H9 (cell line): ENCODE measurements at regions not wholly inside any gene's neighbourhood (a gene's known extent, or its start where the extent isn't known, plus 50 kb on each side); places are given as distances from the start of the nearest gene placed in this dataset.
"Not testable (repeated sequence)": the region's sequence is repeated elsewhere in the genome, so short reads cannot be mapped to it uniquely, and the experiment has no call there.

Experiments used
- DNase-seq: peaks from one replicate; pipeline ENCODE4 v3.0.0-alpha.2; 2017
- H2AFZ ChIP-seq: one replicate; pipeline ENCODE4 v1.6.1; 2013; ENCODE audit warnings: mild to moderate bottlenecking, low read length, control low read depth, moderate library complexity
- H2AK5ac ChIP-seq: 2 replicates; pipeline ENCODE4 v1.6.1; 2013; ENCODE audit warnings: low read length, control low read depth, mixed read lengths; ENCODE audit not compliant: insufficient read length
- H2BK120ac ChIP-seq: one replicate; pipeline ENCODE4 v1.6.1; 2013; ENCODE audit warnings: low read depth, mild to moderate bottlenecking, low read length, control low read depth, inconsistent platforms; ENCODE audit not compliant: poor library complexity, severe bottlenecking
- H2BK12ac ChIP-seq: 2 replicates; pipeline ENCODE4 v1.6.1; 2013; ENCODE audit warnings: low read length, control low read depth, mixed read lengths, low read depth; ENCODE audit not compliant: insufficient read length
- H2BK15ac ChIP-seq: 2 replicates; pipeline ENCODE4 v1.6.1; 2013; ENCODE audit warnings: low read depth, low read length, control low read depth
- H2BK20ac ChIP-seq: one replicate; pipeline ENCODE4 v1.6.1; 2013; ENCODE audit warnings: low read depth, mild to moderate bottlenecking, low read length, control low read depth, inconsistent platforms; ENCODE audit not compliant: poor library complexity, severe bottlenecking
- H2BK5ac ChIP-seq: 2 replicates; pipeline ENCODE4 v1.6.1; 2013; ENCODE audit warnings: low read length, control low read depth, mixed read lengths; ENCODE audit not compliant: insufficient read length
- H3K14ac ChIP-seq: 2 replicates; pipeline ENCODE4 v1.6.1; 2013; ENCODE audit warnings: low read length, control low read depth; ENCODE audit not compliant: insufficient read depth
- H3K18ac ChIP-seq: 2 replicates; pipeline ENCODE4 v1.6.1; 2013; ENCODE audit warnings: low read depth, mild to moderate bottlenecking, mixed read lengths, low read length, control low read depth; ENCODE audit not compliant: insufficient read length
- H3K23ac ChIP-seq: 2 replicates; pipeline ENCODE4 v1.6.1; 2013; ENCODE audit warnings: low read length, control low read depth, mixed read lengths, low read depth; ENCODE audit not compliant: insufficient read length
- H3K23me2 ChIP-seq: 2 replicates; pipeline ENCODE4 v1.6.1; 2013; ENCODE audit warnings: low read depth, mild to moderate bottlenecking, mixed read lengths, low read length, control low read depth; ENCODE audit not compliant: insufficient read length, poor library complexity, severe bottlenecking
- H3K27ac ChIP-seq: 2 replicates; pipeline ENCODE4 v1.5.1; 2013; ENCODE audit warnings: low read length, control low read depth, mixed read lengths, low read depth; ENCODE audit not compliant: insufficient read length
- H3K27me3 ChIP-seq: 2 replicates; pipeline ENCODE4 v1.6.1; 2013; ENCODE audit warnings: low read length, control low read depth, inconsistent platforms; ENCODE audit not compliant: insufficient read depth
- H3K4ac ChIP-seq: 2 replicates; pipeline ENCODE4 v1.6.1; 2013; ENCODE audit warnings: low read depth, mild to moderate bottlenecking, control low read depth, inconsistent platforms, low read length, moderate library complexity
- H3K4me1 ChIP-seq: 2 replicates; pipeline ENCODE4 v1.6.1; 2013; ENCODE audit warnings: low read length, control low read depth, inconsistent platforms; ENCODE audit not compliant: insufficient read depth
- H3K4me2 ChIP-seq: 2 replicates; pipeline ENCODE4 v1.6.1; 2013; ENCODE audit warnings: low read length, control low read depth, mixed read lengths; ENCODE audit not compliant: insufficient read length, insufficient read depth
- H3K56ac ChIP-seq: 2 replicates; pipeline ENCODE4 v1.6.1; 2013; ENCODE audit warnings: low read depth, mild to moderate bottlenecking, mixed read lengths, low read length, control low read depth; ENCODE audit not compliant: insufficient read length
- H3K79me1 ChIP-seq: 2 replicates; pipeline ENCODE4 v1.6.1; 2013; ENCODE audit warnings: low read depth, mild to moderate bottlenecking, moderate library complexity, low read length, control low read depth, inconsistent platforms; ENCODE audit not compliant: insufficient read depth, poor library complexity, severe bottlenecking
- H3K79me2 ChIP-seq: 2 replicates; pipeline ENCODE4 v1.6.1; 2013; ENCODE audit warnings: low read length, control low read depth, inconsistent platforms; ENCODE audit not compliant: insufficient read depth
- H3K9ac ChIP-seq: 2 replicates; pipeline ENCODE4 v1.6.1; 2013; ENCODE audit warnings: low read length, control low read depth, mixed read lengths; ENCODE audit not compliant: insufficient read length; ENCODE audit errors: extremely low read depth
- H3K9me3 ChIP-seq: one replicate; pipeline ENCODE4 v1.6.1; 2013; ENCODE audit warnings: low read depth, low read length, inconsistent platforms; ENCODE audit not compliant: control insufficient read depth
- H3T11ph ChIP-seq: one replicate; pipeline ENCODE4 v1.6.1; 2013; ENCODE audit warnings: mild to moderate bottlenecking, low read length, control low read depth, inconsistent platforms
- H4K20me1 ChIP-seq: one replicate; pipeline ENCODE4 v1.6.1; 2013; ENCODE audit not compliant: control insufficient read depth, insufficient read length, insufficient read depth
- H4K5ac ChIP-seq: 2 replicates; pipeline ENCODE4 v1.6.1; 2013; ENCODE audit warnings: low read depth, mild to moderate bottlenecking, mixed read lengths, low read length, control low read depth; ENCODE audit not compliant: insufficient read length
- H4K8ac ChIP-seq: replicated peaks from 2 replicates; pipeline ENCODE4 v1.6.1; 2013; ENCODE audit warnings: low read length, control low read depth, mixed read lengths, low read depth; ENCODE audit not compliant: insufficient read length
- H4K91ac ChIP-seq: 2 replicates; pipeline ENCODE4 v1.6.1; 2013; ENCODE audit warnings: low read depth, mild to moderate bottlenecking, moderate library complexity, mixed read lengths, low read length, control low read depth; ENCODE audit not compliant: insufficient read length
- H3K27ac Mint-ChIP-seq, 3 experiments: 2 replicates in 2 of 3; 3 replicates in 1 of 3; pipeline ENCODE4 v1.8.0; 2020 to 2021; ENCODE audit warnings: mixed read lengths in 3 of 3, mild to moderate bottlenecking in 1 of 3, moderate library complexity in 1 of 3
- H3K27me3 Mint-ChIP-seq: 2 replicates; pipeline ENCODE4 v1.8.0; 2021; ENCODE audit warnings: low read depth, mild to moderate bottlenecking, moderate library complexity, mixed read lengths
- H3K36me3 Mint-ChIP-seq, 3 experiments: 2 replicates in 2 of 3; 3 replicates in 1 of 3; pipeline ENCODE4 v1.8.0; 2020 to 2021; ENCODE audit warnings: low read depth in 3 of 3, mixed read lengths in 3 of 3; ENCODE audit not compliant: insufficient read depth in 1 of 3
- H3K4me1 Mint-ChIP-seq, 2 experiments: 2 replicates each; pipeline ENCODE4 v1.8.0; 2020; ENCODE audit warnings: mixed read lengths in 2 of 2
- H3K4me3 Mint-ChIP-seq, 2 experiments: 2 replicates in 1 of 2; 3 replicates in 1 of 2; pipeline ENCODE4 v1.8.0; 2020 to 2021; ENCODE audit warnings: mild to moderate bottlenecking in 2 of 2, mixed read lengths in 2 of 2, moderate library complexity in 1 of 2
- H3K9me3 Mint-ChIP-seq, 2 experiments: 2 replicates in 1 of 2; 3 replicates in 1 of 2; pipeline ENCODE4 v1.8.0; 2020; ENCODE audit warnings: mild to moderate bottlenecking in 2 of 2, mixed read lengths in 2 of 2, moderate library complexity in 1 of 2
- WGBS: extraction: QIAGEN DNeasy Blood & Tissue Kit; methylation state at CpG from one replicate; pipeline ENCODE4 v1.1.7; 2013; ENCODE audit warnings: missing lambda C conversion rate, low lambda C conversion rate, mixed read lengths; ENCODE audit not compliant: insufficient read length; ENCODE audit errors: extremely low coverage; 5-methylcytosine and 5-hydroxymethylcytosine counted together
- TF ChIP-seq, protein P1 (sequence below): fragments of 200-600 bp; sonication (generic); conservative IDR thresholded peaks from 3 replicates; pipeline ENCODE4 v1.8.0; 2021; ENCODE audit warnings: antibody characterized with exemption, mild to moderate bottlenecking

- no peak overlapping the region for H3K4me2 ChIP-seq
- H3K9ac ChIP-seq = no peak overlapping the region
- no peaks in the 10 kb centered on the region for H4K20me1 ChIP-seq
- no peaks in the 10 kb centered on the region for H3K79me1 ChIP-seq
- no peak overlapping the region for H3K56ac ChIP-seq
- H3K79me2 ChIP-seq = no peaks in the 10 kb centered on the region
- no peak overlapping the region for H3K14ac ChIP-seq
- TF ChIP-seq, protein P1, sequence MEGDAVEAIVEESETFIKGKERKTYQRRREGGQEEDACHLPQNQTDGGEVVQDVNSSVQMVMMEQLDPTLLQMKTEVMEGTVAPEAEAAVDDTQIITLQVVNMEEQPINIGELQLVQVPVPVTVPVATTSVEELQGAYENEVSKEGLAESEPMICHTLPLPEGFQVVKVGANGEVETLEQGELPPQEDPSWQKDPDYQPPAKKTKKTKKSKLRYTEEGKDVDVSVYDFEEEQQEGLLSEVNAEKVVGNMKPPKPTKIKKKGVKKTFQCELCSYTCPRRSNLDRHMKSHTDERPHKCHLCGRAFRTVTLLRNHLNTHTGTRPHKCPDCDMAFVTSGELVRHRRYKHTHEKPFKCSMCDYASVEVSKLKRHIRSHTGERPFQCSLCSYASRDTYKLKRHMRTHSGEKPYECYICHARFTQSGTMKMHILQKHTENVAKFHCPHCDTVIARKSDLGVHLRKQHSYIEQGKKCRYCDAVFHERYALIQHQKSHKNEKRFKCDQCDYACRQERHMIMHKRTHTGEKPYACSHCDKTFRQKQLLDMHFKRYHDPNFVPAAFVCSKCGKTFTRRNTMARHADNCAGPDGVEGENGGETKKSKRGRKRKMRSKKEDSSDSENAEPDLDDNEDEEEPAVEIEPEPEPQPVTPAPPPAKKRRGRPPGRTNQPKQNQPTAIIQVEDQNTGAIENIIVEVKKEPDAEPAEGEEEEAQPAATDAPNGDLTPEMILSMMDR = no peak
- H4K5ac ChIP-seq = no peak overlapping the region
- H3K36me3 Mint-ChIP-seq = no peaks in the 10 kb centered on the region
- peaks cover 7 to 10% of the 10 kb centered on the region in 2 experiments; a peak in 2 of 5 replicates for H3K9me3 Mint-ChIP-seq
- H3K27me3 Mint-ChIP-seq = peaks cover 35% of the 10 kb centered on the region
- H2BK120ac ChIP-seq = no peak overlapping the region
- H2BK15ac ChIP-seq = no peak overlapping the region
- WGBS = no CpG with 5 or more reads among the region's 10 CpGs
- H3K18ac ChIP-seq = no peak overlapping the region
- H3K4ac ChIP-seq = no peak overlapping the region
- no peaks in the 10 kb centered on the region for H3K9me3 ChIP-seq
- DNase-seq = no peak
- H4K8ac ChIP-seq = no peak overlapping the region
- H3T11ph ChIP-seq = no peak overlapping the region
- no peak overlapping the region for H2AFZ ChIP-seq
- H3K4me3 Mint-ChIP-seq = no peak overlapping the region
- no peak overlapping the region for H3K27ac ChIP-seq
- H3K23me2 ChIP-seq = no peaks in the 10 kb centered on the region
- no peak overlapping the region for H3K23ac ChIP-seq
- peaks cover 17 to 18% of the 10 kb centered on the region in 2 experiments for H3K4me1 Mint-ChIP-seq
- H3K4me1 ChIP-seq = peaks cover 3% of the 10 kb centered on the region; the same call in 1 of the 2 replicates
- H2AK5ac ChIP-seq = no peak overlapping the region
- no peaks in the 10 kb centered on the region; the same call in 1 of the 2 replicates for H3K27me3 ChIP-seq
- no peak overlapping the region for H2BK20ac ChIP-seq
- no peak overlapping the region for H3K27ac Mint-ChIP-seq
- H2BK5ac ChIP-seq = no peak overlapping the region
- no peak overlapping the region for H4K91ac ChIP-seq
- H2BK12ac ChIP-seq = no peak overlapping the region
These were observed 143.4 kb upstream of the MVB12B start for GRCh38 chr9:126183266-126183665.

DNA sequence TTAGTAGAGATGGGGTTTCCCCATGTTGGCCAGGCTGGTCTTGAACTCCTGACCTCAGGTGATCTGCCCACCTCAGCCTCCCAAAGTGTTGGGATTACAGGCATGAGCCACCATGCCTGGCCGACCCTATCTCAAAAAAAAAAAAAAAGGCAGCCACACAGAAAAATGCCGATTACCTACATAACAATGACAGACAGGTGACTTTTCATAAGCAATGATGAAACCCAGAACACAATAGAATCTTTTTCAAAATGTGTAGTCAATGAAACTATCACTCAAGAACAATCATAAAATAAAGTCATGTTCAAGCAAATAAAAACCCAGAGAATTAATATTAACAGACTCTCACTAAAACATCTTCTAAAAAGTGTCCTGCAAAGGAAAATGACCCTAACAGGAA is 135.6 kb upstream of the MVB12B start:
- H3K27ac ChIP-seq, H3K4me1 Mint-ChIP-seq, H3K4ac ChIP-seq, H2BK120ac ChIP-seq, H3K23me2 ChIP-seq, H2BK5ac ChIP-seq, H4K20me1 ChIP-seq, H2BK20ac ChIP-seq, H3K79me2 ChIP-seq, H3K4me2 ChIP-seq, H2AFZ ChIP-seq, H2AK5ac ChIP-seq, H3K79me1 ChIP-seq, H3T11ph ChIP-seq, H3K27ac Mint-ChIP-seq, H2BK15ac ChIP-seq, H3K27me3 Mint-ChIP-seq, H3K36me3 Mint-ChIP-seq, DNase-seq, H3K56ac ChIP-seq, H4K8ac ChIP-seq, H3K9ac ChIP-seq, H3K14ac ChIP-seq, H3K18ac ChIP-seq, H3K23ac ChIP-seq, H3K4me3 Mint-ChIP-seq, H4K5ac ChIP-seq, H2BK12ac ChIP-seq, H3K9me3 Mint-ChIP-seq, H3K4me1 ChIP-seq, H3K27me3 ChIP-seq, H4K91ac ChIP-seq, H3K9me3 ChIP-seq: not testable (repeated sequence)
- no CpG with 5 or more reads among the region's 2 CpGs for WGBS
